ENCODE measurements at regions not wholly inside any gene's neighbourhood (a gene's known extent, or its start where the extent isn't known, plus 50 kb on each side); places are given as distances from the start of the nearest gene placed in this dataset.

- TF ChIP-seq, protein P1, sequence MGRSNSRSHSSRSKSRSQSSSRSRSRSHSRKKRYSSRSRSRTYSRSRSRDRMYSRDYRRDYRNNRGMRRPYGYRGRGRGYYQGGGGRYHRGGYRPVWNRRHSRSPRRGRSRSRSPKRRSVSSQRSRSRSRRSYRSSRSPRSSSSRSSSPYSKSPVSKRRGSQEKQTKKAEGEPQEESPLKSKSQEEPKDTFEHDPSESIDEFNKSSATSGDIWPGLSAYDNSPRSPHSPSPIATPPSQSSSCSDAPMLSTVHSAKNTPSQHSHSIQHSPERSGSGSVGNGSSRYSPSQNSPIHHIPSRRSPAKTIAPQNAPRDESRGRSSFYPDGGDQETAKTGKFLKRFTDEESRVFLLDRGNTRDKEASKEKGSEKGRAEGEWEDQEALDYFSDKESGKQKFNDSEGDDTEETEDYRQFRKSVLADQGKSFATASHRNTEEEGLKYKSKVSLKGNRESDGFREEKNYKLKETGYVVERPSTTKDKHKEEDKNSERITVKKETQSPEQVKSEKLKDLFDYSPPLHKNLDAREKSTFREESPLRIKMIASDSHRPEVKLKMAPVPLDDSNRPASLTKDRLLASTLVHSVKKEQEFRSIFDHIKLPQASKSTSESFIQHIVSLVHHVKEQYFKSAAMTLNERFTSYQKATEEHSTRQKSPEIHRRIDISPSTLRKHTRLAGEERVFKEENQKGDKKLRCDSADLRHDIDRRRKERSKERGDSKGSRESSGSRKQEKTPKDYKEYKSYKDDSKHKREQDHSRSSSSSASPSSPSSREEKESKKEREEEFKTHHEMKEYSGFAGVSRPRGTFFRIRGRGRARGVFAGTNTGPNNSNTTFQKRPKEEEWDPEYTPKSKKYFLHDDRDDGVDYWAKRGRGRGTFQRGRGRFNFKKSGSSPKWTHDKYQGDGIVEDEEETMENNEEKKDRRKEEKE (IDR thresholded peaks at IDR 0.05; ENCODE audit: borderline replicate concordance in 1 of 2, control insufficient read depth in 1 of 2, low read depth in 2 of 2, low read length in 1 of 2) = no peak
- TF ChIP-seq NCOA2 (IDR thresholded peaks at IDR 0.05; ENCODE audit: partially characterized antibody in 2 of 2) = no peak
- TF ChIP-seq BDP1 (IDR thresholded peaks at IDR 0.05; ENCODE audit: insufficient read depth, insufficient read length) = no peak
These were observed 605.2 kb downstream of the CCDC171 start (continued) for GRCh38 chr9:16158093-16158492.

GRCh38 chr9:16161483-16161882 lies 608.6 kb downstream of the CCDC171 start:
- ChIA-PET POLR2A (no interaction called here), CTCF (ENCODE audit: low intra/inter-chr PET ratio) (no interaction called here)
- intact Hi-C loops (cut with micrococcal nuclease) = no loop called here
- H3K4me2 ChIP-seq (ENCODE audit: insufficient read depth, low read length) = no peak overlapping the region
- H3K36me3 ChIP-seq (ENCODE audit: control insufficient read depth, insufficient read depth, low read length) = no peaks in the 10 kb centered on the region
- H3K27me3 ChIP-seq (ENCODE audit: control insufficient read depth in 2 of 2, insufficient read depth in 2 of 2, low read length in 2 of 2) = no peaks in the 10 kb centered on the region
- FAIRE-seq (no peak), ATAC-seq (no peak), DNase-seq (ENCODE audit: extremely low read depth in 1 of 4, low spot score in 3 of 4) (no peak)
- no peak overlapping the region for H3K9ac ChIP-seq (ENCODE audit: insufficient read depth in 1 of 2, low read depth in 2 of 2, low read length in 2 of 2)
- no peaks in the 10 kb centered on the region for H3K4me1 ChIP-seq (replicated peaks in 1 of 2; ENCODE audit: control insufficient read depth in 2 of 2, insufficient read depth in 2 of 2, low read length in 2 of 2)
- H3K79me2 ChIP-seq (ENCODE audit: control insufficient read depth, insufficient read depth, low read length) = no peaks in the 10 kb centered on the region
- BruUV-seq (replicated peaks) = no TSS peak
- H3K4me3 ChIP-seq = no peak overlapping the region
- H2AFZ ChIP-seq (ENCODE audit: low read depth, low read length) = no peak overlapping the region
- H3K27ac ChIP-seq (ENCODE audit: extremely low read depth, low read depth, low read length) = no peak overlapping the region
- 0% methylated on average over 4 of the region's 6 CpGs for WGBS (ENCODE audit: insufficient coverage, low coverage, missing lambda C conversion rate)
- in situ Hi-C loops (cut with MboI) = no loop called here
- H4K20me1 ChIP-seq (replicated peaks; ENCODE audit: control insufficient read depth, insufficient read depth, low read length) = no peaks in the 10 kb centered on the region
- H3K9me3 ChIP-seq (replicated peaks; ENCODE audit: control insufficient read depth, insufficient read depth, low read depth, low read length) = no peaks in the 10 kb centered on the region
- H3K9me1 ChIP-seq (ENCODE audit: control insufficient read depth, insufficient read depth, low read length) = no peaks in the 10 kb centered on the region
- TF ChIP-seq FOXP1 (CRISPR knock-in tag; IDR thresholded peaks at IDR 0.05) = no peak
- TF ChIP-seq EGR1 (conservative IDR thresholded peaks at IDR 0.05) = no peak
- no peak for TF ChIP-seq ARID3A (IDR thresholded peaks at IDR 0.05; ENCODE audit: borderline replicate concordance, low read depth, low read length)
- no peak for TF ChIP-seq ZNF140 (CRISPR knock-in tag; IDR thresholded peaks at IDR 0.05)
- TF ChIP-seq ZNF316 (IDR thresholded peaks at IDR 0.05) = peak; percentile 12; the same call in 1 of the 2 replicates
- TF ChIP-seq MAFF (IDR thresholded peaks at IDR 0.05; ENCODE audit: low read length) = peak; percentile 41; the same call in 1 of the 2 replicates
- peak; percentile 49; the same call in 1 of the 2 replicates for TF ChIP-seq MAFK (IDR thresholded peaks at IDR 0.05; ENCODE audit: low read length)
- TF ChIP-seq SRSF7 (optimal IDR thresholded peaks at IDR 0.05; ENCODE audit: low read depth, low read length) = no peak

All from K562 (cell line).